GM13976 (cell line): ENCODE measurements at regions not wholly inside any gene's neighbourhood (a gene's known extent, or its start where the extent isn't known, plus 50 kb on each side); places are given as distances from the start of the nearest gene placed in this dataset.

Source experiments
- DNase-seq: peaks from one replicate; pipeline ENCODE4 v3.0.0; 2012; ENCODE audit warnings: low spot score
- CTCF ChIP-seq: IDR thresholded peaks from 2 replicates; pipeline ENCODE4 v1.5.1; 2012; ENCODE audit warnings: borderline replicate concordance, mild to moderate bottlenecking; ENCODE audit not compliant: insufficient read depth; ENCODE audit errors: extremely low read depth, missing control alignments, control extremely low read depth
- in situ Hi-C: fragments of 300-500 bp; cut with MboI; formaldehyde crosslinking; loops from one replicate; pipeline ENCODE4 v1.12.0; 2022; ENCODE audit warnings: low sequenced_read_pairs, mixed read lengths, inconsistent platforms; ENCODE audit not compliant: unreplicated experiment

GRCh38 chr6:134607411-134607810, 289.5 kb upstream of the SGK1 start:
- in situ Hi-C loops = no loop called here
- no peak for TF ChIP-seq CTCF
- DNase-seq = no peak

GRCh38 chr6:134605034-134605433, 287.1 kb upstream of the SGK1 start:
- no peak for TF ChIP-seq CTCF
- no peak for DNase-seq

GRCh38 chr6:134604014-134604676, 286.2 kb upstream of the SGK1 start:
- no peak for TF ChIP-seq CTCF
- in situ Hi-C loops = no loop called here

More at GRCh38 chr6:134605034-134605433, 287.1 kb upstream of the SGK1 start:
- in situ Hi-C loops = no loop called here

GRCh38 chr6:134603561-134603960, 285.6 kb upstream of the SGK1 start:
- DNase-seq = no peak
- TF ChIP-seq CTCF = no peak
- in situ Hi-C loops = no loop called here

More at GRCh38 chr6:134604014-134604676, 286.2 kb upstream of the SGK1 start:
- peak; percentile 12 for DNase-seq

GRCh38 chr6:134602123-134602522, 284.2 kb upstream of the SGK1 start:
- TF ChIP-seq CTCF = no peak
- no peak for DNase-seq
- in situ Hi-C loops = no loop called here

GRCh38 chr6:134600671-134601070, 282.8 kb upstream of the SGK1 start:
- in situ Hi-C loops = no loop called here
- no peak for TF ChIP-seq CTCF
- no peak for DNase-seq
